ENCODE measurements at regions not wholly inside any gene's neighbourhood (a gene's known extent, or its start where the extent isn't known, plus 50 kb on each side); places are given as distances from the start of the nearest gene placed in this dataset.

DNA sequence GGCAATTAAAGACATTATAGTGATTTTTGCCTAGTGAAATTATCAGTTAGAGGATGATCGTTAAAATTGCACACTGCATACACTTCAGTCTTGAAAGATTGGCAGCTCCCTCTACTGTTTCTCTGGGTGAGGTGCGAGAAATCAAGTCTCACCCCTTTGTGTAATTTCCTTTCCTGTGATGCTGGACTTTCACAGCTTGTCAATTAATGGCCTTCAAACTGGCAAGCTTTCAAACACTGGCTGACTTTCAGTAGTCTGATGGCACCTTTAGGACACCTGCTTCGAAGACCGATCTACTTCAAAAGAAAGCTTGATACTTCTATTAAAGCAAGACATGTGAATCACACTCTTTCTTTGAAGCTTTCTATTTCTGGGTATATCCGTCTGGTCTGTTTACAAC lies 706.7 kb upstream of the PTPRD start:
- ATAC-seq (ENCODE audit: low read depth) (no peak), DNase-seq (no peak)
- POLR2A ChIA-PET (ENCODE audit: unreplicated experiment), result no interaction called here

More for the DNA sequence above, 706.7 kb upstream of the PTPRD start:
- CTCF ChIA-PET, result no interaction called here
- H4K91ac ChIP-seq (ENCODE audit: insufficient read depth, low read depth, low read length), result no peak overlapping the region
- H3K4me2 ChIP-seq (ENCODE audit: low read depth, low read length), result no peak overlapping the region
- no peak overlapping the region for H3K4me3 ChIP-seq (ENCODE audit: insufficient read depth, low read depth, low read length)
- no peak overlapping the region for H3K14ac ChIP-seq (replicated peaks; ENCODE audit: low read depth, low read length)
- WGBS, 2 experiments (ENCODE audit: extremely low coverage in 2 of 2, insufficient read length in 1 of 2), result 17% methylated on average over 1 of the region's 5 CpGs; no CpG with 5 or more reads in 1 of the 2 experiments
- no peaks in the 10 kb centered on the region for H3K9me1 ChIP-seq (ENCODE audit: insufficient read depth, low read length)
- no peak overlapping the region for H3K27ac ChIP-seq (ENCODE audit: insufficient read depth, low read length)
- H3K56ac ChIP-seq (ENCODE audit: extremely low read depth, insufficient read depth, low read length), result no peak overlapping the region
- H3K79me1 ChIP-seq (ENCODE audit: low read depth in 1 of 2, low read length in 2 of 2), result no peaks in the 10 kb centered on the region
- H3K36me3 ChIP-seq (ENCODE audit: control insufficient read depth, insufficient read depth, low read length), result no peaks in the 10 kb centered on the region
- H2AFZ ChIP-seq (replicated peaks; ENCODE audit: low read length, poor library complexity), result no peak overlapping the region
- no peak overlapping the region for H3K18ac ChIP-seq (ENCODE audit: low read depth, low read length)
- H3K9ac ChIP-seq (ENCODE audit: low read depth, low read length), result no peak overlapping the region
- no peaks in the 10 kb centered on the region for H3K27me3 ChIP-seq (ENCODE audit: control insufficient read depth, insufficient read depth, low read length)
- H3K23ac ChIP-seq (ENCODE audit: low read depth, low read length), result no peak overlapping the region
- no TSS peak for BruUV-seq (replicated peaks)
- H2AK9ac ChIP-seq (replicated peaks; ENCODE audit: low read depth, low read length, poor library complexity), result no peak overlapping the region
- H2BK20ac ChIP-seq (ENCODE audit: low read depth, low read length), result no peak overlapping the region
- H4K8ac ChIP-seq (ENCODE audit: low read depth in 2 of 2, low read length in 2 of 2), result no peak overlapping the region
- no peak overlapping the region for H4K5ac ChIP-seq (ENCODE audit: low read depth, low read length)
- intact Hi-C loops (cut with micrococcal nuclease) (no loop called here), in situ Hi-C loops (cut with MboI; ENCODE audit: low sequenced_read_pairs) (no loop called here), dilution Hi-C loops (cut with HindIII; ENCODE audit: low sequenced_read_pairs, unreplicated experiment) (no loop called here)
- TF ChIP-seq CHD1 (IDR thresholded peaks at IDR 0.05; ENCODE audit: low read depth, low read length), result no peak
- no peak for TF ChIP-seq CEBPB (IDR thresholded peaks at IDR 0.05; ENCODE audit: low read depth, low read length)
- H2BK15ac ChIP-seq (ENCODE audit: low read depth, low read length), result no peak overlapping the region
- H3K9me3 ChIP-seq (ENCODE audit: control insufficient read depth, insufficient read depth, low read length), result no peaks in the 10 kb centered on the region
- H2BK5ac ChIP-seq (ENCODE audit: low read depth, low read length, poor library complexity, severe bottlenecking), result no peak overlapping the region
- no peaks in the 10 kb centered on the region for H3K4me1 ChIP-seq (ENCODE audit: control insufficient read depth, insufficient read depth, low read length)
- H2AK5ac ChIP-seq (ENCODE audit: low read depth, low read length), result no peak overlapping the region
- no peaks in the 10 kb centered on the region for H4K20me1 ChIP-seq (ENCODE audit: insufficient read depth, low read length)
- no peak overlapping the region for H3K4ac ChIP-seq (ENCODE audit: low read depth, low read length)
- no peak overlapping the region for H2BK120ac ChIP-seq (ENCODE audit: low read depth, low read length)

All from IMR-90 (cell line).